HT1080 (cell line): ENCODE measurements at regions not wholly inside any gene's neighbourhood (a gene's known extent, or its start where the extent isn't known, plus 50 kb on each side); places are given as distances from the start of the nearest gene placed in this dataset.

Source experiments
- DNase-seq: peaks from one replicate; pipeline ENCODE4 v3.0.0-alpha.2; 2015; ENCODE audit warnings: low read depth

- no peak for DNase-seq
Observed at GRCh38 chr6:47117314-47117713, 75.2 kb upstream of the ADGRF1 start.

GRCh38 chr6:47116606-47117005 lies 74.5 kb upstream of the ADGRF1 start:
- no peak for DNase-seq

- no peak for DNase-seq
Observed at GRCh38 chr6:47116086-47116485, 74.0 kb upstream of the ADGRF1 start.

GRCh38 chr6:47114460-47114859 lies 72.3 kb upstream of the ADGRF1 start:
- DNase-seq = no peak

GRCh38 chr6:47112317-47112716 lies 70.2 kb upstream of the ADGRF1 start:
- DNase-seq = no peak

GRCh38 chr6:47111685-47112084 lies 69.6 kb upstream of the ADGRF1 start:
- peak; percentile 84 for DNase-seq

- DNase-seq = no peak
Observed at GRCh38 chr6:47109281-47109680, 67.1 kb upstream of the ADGRF1 start.

GRCh38 chr6:47106721-47107197 lies 64.6 kb upstream of the ADGRF1 start:
- DNase-seq = no peak

- DNase-seq = no peak
Observed at GRCh38 chr6:47106216-47106615, 64.1 kb upstream of the ADGRF1 start.

- DNase-seq = no peak
Observed at GRCh38 chr6:47105469-47106178, 63.5 kb upstream of the ADGRF1 start.

- DNase-seq = no peak
Observed at GRCh38 chr6:47103931-47104330, 61.8 kb upstream of the ADGRF1 start.

- no peak for DNase-seq
Observed at GRCh38 chr6:47102331-47102730, 60.2 kb upstream of the ADGRF1 start.

- no peak for DNase-seq
Observed at GRCh38 chr6:47098570-47098993, 56.5 kb upstream of the ADGRF1 start.

GRCh38 chr6:47097092-47097945 lies 55.2 kb upstream of the ADGRF1 start:
- peak; percentile 81 for DNase-seq

- DNase-seq = peak; percentile 45
Observed at GRCh38 chr6:47096211-47096895, 54.2 kb upstream of the ADGRF1 start.

GRCh38 chr6:47094241-47094925 lies 52.3 kb upstream of the ADGRF1 start:
- peak; percentile 89 for DNase-seq

GRCh38 chr6:47093169-47093568 lies 51.0 kb upstream of the ADGRF1 start:
- no peak for DNase-seq

- no peak for DNase-seq
Observed at GRCh38 chr6:47091886-47092668, 49.9 kb upstream of the ADGRF1 start.
